BJ (cell line): ENCODE measurements at regions not wholly inside any gene's neighbourhood (a gene's known extent, or its start where the extent isn't known, plus 50 kb on each side); places are given as distances from the start of the nearest gene placed in this dataset.

Experiments used
- CTCF ChIA-PET: fragments of 350-600 bp; formaldehyde crosslinking; extraction: SDS; loops from one replicate; lab custom pipeline; 2021; ENCODE audit warnings: antibody characterized with exemption, inconsistent platforms; lab: Yijun Ruan, JAX
- POLR2A ChIA-PET: fragments of 300-600 bp; sonication (Branson Sonifier 250); formaldehyde crosslinking; extraction: SDS; loops from one replicate; lab custom pipeline; 2021; ENCODE audit warnings: antibody characterized with exemption; lab: Charles Lee
- DNase-seq: peaks from one replicate; pipeline ENCODE4 v3.0.0-alpha.2; 2011; ENCODE audit warnings: low read depth
- H3K27me3 ChIP-seq: 2 replicates; pipeline ENCODE4 v1.6.0; 2011; ENCODE audit warnings: low read length; ENCODE audit not compliant: control insufficient read depth, insufficient read depth
- H3K36me3 ChIP-seq: 2 replicates; pipeline ENCODE4 v1.5.1; 2011; ENCODE audit warnings: low read length; ENCODE audit not compliant: control insufficient read depth, insufficient read depth
- H3K4me3 ChIP-seq: 2 replicates; pipeline ENCODE4 v1.5.1; 2011; ENCODE audit warnings: low read depth, mild to moderate bottlenecking, control low read depth, low read length
- TF ChIP-seq, protein P1 (sequence below): IDR thresholded peaks from 2 replicates; pipeline ENCODE4 v1.5.1; 2011; ENCODE audit warnings: low read depth, mild to moderate bottlenecking, control low read depth, inconsistent platforms, low read length, moderate library complexity; ENCODE audit not compliant: insufficient read depth

DNA sequence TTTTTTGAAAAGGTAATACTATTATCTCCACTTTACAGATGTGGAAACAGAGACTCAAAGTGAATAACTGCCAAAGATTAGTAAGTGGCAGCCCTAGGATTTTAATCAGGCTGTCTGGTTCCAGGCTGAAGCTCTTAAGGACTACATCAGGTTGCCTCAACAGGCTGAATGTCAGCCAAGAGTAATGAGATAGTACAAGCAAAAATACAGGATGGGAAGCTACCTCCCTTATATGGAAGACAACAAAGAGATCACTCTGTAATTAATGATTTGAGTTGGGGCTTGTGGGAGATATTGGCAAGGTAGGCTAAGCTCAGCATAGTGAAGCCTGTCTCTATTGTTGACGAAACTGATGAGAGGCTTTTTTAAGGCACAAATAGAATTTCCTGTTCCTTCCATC, 323.1 kb downstream of the KCNJ3 start:
- CTCF ChIA-PET, result no interaction called here
- no peak for DNase-seq
- TF ChIP-seq, protein P1, sequence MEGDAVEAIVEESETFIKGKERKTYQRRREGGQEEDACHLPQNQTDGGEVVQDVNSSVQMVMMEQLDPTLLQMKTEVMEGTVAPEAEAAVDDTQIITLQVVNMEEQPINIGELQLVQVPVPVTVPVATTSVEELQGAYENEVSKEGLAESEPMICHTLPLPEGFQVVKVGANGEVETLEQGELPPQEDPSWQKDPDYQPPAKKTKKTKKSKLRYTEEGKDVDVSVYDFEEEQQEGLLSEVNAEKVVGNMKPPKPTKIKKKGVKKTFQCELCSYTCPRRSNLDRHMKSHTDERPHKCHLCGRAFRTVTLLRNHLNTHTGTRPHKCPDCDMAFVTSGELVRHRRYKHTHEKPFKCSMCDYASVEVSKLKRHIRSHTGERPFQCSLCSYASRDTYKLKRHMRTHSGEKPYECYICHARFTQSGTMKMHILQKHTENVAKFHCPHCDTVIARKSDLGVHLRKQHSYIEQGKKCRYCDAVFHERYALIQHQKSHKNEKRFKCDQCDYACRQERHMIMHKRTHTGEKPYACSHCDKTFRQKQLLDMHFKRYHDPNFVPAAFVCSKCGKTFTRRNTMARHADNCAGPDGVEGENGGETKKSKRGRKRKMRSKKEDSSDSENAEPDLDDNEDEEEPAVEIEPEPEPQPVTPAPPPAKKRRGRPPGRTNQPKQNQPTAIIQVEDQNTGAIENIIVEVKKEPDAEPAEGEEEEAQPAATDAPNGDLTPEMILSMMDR, result no peak

DNA sequence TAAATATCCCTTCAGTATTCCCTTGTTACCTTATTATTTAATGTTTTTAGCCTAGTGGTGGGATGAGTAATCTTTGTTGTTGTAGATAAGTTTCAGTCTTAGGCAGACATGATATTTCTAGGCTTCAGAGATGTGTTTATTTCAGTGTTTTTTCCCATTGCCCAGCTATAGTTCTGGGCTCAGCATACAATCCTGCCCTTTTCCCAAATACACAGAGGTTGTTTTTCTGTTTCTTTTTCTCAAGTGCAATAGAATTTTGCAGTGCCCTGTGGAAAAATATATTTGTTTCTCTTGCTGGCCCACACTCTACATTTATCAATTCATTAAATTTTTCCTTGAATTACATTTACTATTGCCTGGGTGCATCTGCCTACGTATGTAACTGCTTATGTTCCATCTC, 321.8 kb downstream of the KCNJ3 start:
- no peaks in the 10 kb centered on the region for H3K36me3 ChIP-seq
- no peaks in the 10 kb centered on the region for H3K27me3 ChIP-seq
- TF ChIP-seq, protein P1, result no peak
- H3K4me3 ChIP-seq, result no peak overlapping the region
- DNase-seq, result no peak
- CTCF ChIA-PET, result interaction anchor here (1.0 kb wide), 1 partner anchor 9 kb away, joined by 3 read pairs; no protein-coding TSS in a partner anchor
- POLR2A ChIA-PET, result interaction anchor here (0.6 kb wide), 1 partner anchor 43 kb away, joined by 3 read pairs; no protein-coding TSS in a partner anchor

More for the DNA sequence above, 323.1 kb downstream of the KCNJ3 start:
- H3K4me3 ChIP-seq, result no peak overlapping the region
- no peaks in the 10 kb centered on the region for H3K27me3 ChIP-seq
- H3K36me3 ChIP-seq, result no peaks in the 10 kb centered on the region
- POLR2A ChIA-PET, result no interaction called here

DNA sequence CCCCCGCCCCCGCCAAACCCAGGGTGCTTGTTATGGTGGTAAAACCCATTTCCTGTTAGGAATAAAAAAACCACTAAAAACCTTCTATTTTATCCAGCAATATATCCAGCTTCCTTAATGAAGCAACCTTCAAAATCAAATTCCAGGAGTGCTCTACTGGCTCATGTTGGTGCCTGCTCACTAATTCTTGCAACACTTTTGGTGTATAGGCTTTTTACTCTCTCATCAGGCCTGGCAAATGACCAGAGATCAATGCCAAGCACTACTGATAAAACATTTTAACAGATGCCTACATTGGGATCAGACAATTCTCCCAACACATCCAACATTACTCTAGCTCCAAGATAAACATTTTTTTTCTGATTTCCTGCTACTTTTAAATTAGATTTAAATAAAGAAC, 312.4 kb downstream of the KCNJ3 start:
- no peak for DNase-seq
- ChIA-PET CTCF (interaction anchor here (1.2 kb wide), 1 partner anchor 9 kb away, joined by 3 read pairs; no protein-coding TSS in a partner anchor), POLR2A (no interaction called here)
- Histone ChIP-seq H3K36me3 (no peaks in the 10 kb centered on the region), H3K27me3 (no peaks in the 10 kb centered on the region), H3K4me3 (no peak overlapping the region)
- TF ChIP-seq, protein P1, result no peak

DNA sequence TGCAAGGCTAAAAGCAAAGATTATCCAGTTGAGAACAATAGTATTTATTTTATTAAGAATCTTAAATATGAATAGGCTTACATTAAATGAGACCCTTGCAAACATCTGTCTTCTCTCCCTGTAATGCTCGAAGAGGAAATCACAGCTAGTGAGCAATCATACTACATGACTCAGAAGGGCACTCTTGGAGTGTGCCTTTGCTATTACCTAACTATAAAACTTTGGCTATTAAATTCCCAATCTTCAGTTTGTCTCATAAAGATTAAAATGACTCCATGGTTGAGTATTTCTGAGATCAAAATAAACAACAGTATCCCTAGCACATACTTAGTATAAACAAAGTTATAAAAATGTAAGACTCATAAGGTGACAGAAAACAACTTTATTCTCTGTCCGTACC, 296.9 kb downstream of the KCNJ3 start:
- TF ChIP-seq, protein P1, result no peak
- ChIA-PET CTCF (interaction anchor here (0.6 kb wide), 1 partner anchor 127 kb away, joined by 3 read pairs; no protein-coding TSS in a partner anchor), POLR2A (no interaction called here)
- no peak overlapping the region for H3K4me3 ChIP-seq
- H3K27me3 ChIP-seq, result no peaks in the 10 kb centered on the region
- DNase-seq, result peak; percentile 4
- H3K36me3 ChIP-seq, result no peaks in the 10 kb centered on the region

DNA sequence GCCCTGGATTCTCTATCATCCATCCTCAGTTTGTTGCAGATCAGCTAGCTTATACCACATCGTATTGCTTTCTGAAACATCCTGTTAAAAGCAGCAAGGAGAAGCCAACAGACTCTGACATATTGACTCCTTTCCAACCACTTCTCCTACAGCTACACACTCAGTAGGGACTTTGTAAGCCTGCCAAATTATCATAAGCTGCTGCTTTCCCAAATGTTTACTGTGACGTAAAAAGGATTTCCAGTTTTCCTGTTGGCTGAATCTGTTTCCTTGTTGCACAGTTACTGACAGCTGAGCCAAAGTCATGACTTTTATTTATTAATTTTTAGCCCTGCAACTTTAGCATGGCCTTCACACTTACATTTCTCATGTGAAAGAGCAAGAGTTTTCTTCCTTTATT, 294.3 kb downstream of the KCNJ3 start:
- Histone ChIP-seq H3K27me3 (no peaks in the 10 kb centered on the region), H3K4me3 (no peak overlapping the region), H3K36me3 (no peaks in the 10 kb centered on the region)
- TF ChIP-seq, protein P1, result no peak
- CTCF ChIA-PET, result no interaction called here
- DNase-seq, result no peak
- POLR2A ChIA-PET, result no interaction called here
